Activated T-helper 2 cell treated with anti-CD3 and anti-CD28 coated beads, Interferon-gamma antibody, Interleukin-2, Interleukin-4, amounts not matched to agents 10 μg/mL and 5 μg/mL and 100 μg/mL, durations not matched to agents 14 hours and 24 hours and 36 hours (primary cell): ENCODE measurements at regions not wholly inside any gene's neighbourhood (a gene's known extent, or its start where the extent isn't known, plus 50 kb on each side); places are given as distances from the start of the nearest gene placed in this dataset.
"Not testable (repeated sequence)": the region's sequence is repeated elsewhere in the genome, so short reads cannot be mapped to it uniquely, and the experiment has no call there.

Experiments used
- DNase-seq: peaks from one replicate; pipeline ENCODE4 v3.0.0; 2021; ENCODE audit warnings: low spot score
- H3K27ac Mint-ChIP-seq: one replicate; pipeline ENCODE4 v1.8.0; 2021; ENCODE audit warnings: mixed read lengths
- H3K27me3 Mint-ChIP-seq: one replicate; pipeline ENCODE4 v1.8.0; 2021; ENCODE audit warnings: low read depth, mixed read lengths
- H3K36me3 Mint-ChIP-seq: one replicate; pipeline ENCODE4 v1.8.0; 2021; ENCODE audit warnings: low read depth, mixed read lengths
- H3K4me1 Mint-ChIP-seq: one replicate; pipeline ENCODE4 v1.8.0; 2021; ENCODE audit warnings: low read depth, mixed read lengths
- H3K4me3 Mint-ChIP-seq: one replicate; pipeline ENCODE4 v1.8.0; 2021; ENCODE audit warnings: low read depth, mild to moderate bottlenecking, moderate library complexity, mixed read lengths
- H3K9me3 Mint-ChIP-seq: one replicate; pipeline ENCODE4 v1.8.0; 2021; ENCODE audit warnings: mixed read lengths
- intact Hi-C: fragments of 100-400 bp; cut with micrococcal nuclease; formaldehyde crosslinking; loops from one replicate; pipeline ENCODE4 v1.15.1; 2023

- no peaks in the 10 kb centered on the region for H3K36me3 Mint-ChIP-seq
These were observed 94.9 kb downstream of the NAV1 start for GRCh38 chr1:201633811-201634210.

DNA sequence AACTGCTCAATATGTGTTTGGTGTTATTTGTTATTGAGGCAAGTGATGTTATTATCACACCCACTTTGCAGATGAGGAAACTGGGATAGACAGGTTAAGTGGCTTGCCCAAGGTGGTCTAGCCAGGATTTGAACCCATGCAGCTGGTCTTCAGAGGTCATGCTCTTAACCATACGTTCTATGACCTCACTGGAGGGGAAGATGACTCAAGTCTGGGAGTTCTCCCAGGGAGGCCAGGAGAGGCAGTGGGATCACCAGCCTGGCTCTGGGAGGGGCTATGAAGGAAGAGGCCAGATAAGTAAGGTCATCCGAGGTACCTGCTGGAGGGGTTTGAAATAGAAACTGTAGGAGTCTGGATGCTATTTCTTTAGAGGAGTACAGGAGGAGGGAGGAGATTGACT is 95.3 kb downstream of the NAV1 start:
- H3K4me3 Mint-ChIP-seq = no peak overlapping the region
- no peak for DNase-seq
- H3K27ac Mint-ChIP-seq = no peak overlapping the region
- no peaks in the 10 kb centered on the region for H3K36me3 Mint-ChIP-seq
- peaks cover 2% of the 10 kb centered on the region for H3K27me3 Mint-ChIP-seq
- intact Hi-C loops = no loop called here
- no peaks in the 10 kb centered on the region for H3K4me1 Mint-ChIP-seq
- no peaks in the 10 kb centered on the region for H3K9me3 Mint-ChIP-seq

More at GRCh38 chr1:201633811-201634210, 94.9 kb downstream of the NAV1 start:
- DNase-seq = no peak
- no peak overlapping the region for H3K4me3 Mint-ChIP-seq
- no peaks in the 10 kb centered on the region for H3K4me1 Mint-ChIP-seq
- H3K27me3 Mint-ChIP-seq = peaks cover 2% of the 10 kb centered on the region
- intact Hi-C loops = no loop called here
- no peaks in the 10 kb centered on the region for H3K9me3 Mint-ChIP-seq
- H3K27ac Mint-ChIP-seq = no peak overlapping the region

DNA sequence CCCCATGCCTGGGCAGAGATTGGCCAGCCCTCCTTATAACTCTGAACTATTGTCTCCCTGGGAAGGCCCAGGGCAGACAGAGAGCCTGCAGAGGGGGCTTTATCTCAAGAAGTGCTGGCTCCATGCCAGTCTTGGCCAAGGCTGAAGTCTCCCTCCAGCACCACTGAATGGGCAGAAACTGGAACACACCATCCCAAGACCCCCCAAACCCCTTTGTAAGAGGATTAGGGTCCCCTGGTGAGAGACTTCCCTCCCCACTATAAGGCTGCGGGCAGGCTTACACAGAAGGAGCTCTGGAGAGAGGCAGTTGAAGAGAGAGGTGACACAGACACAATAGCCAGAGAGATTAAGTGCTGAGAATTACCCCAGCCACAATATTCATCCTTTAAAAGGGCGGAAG is 97.2 kb downstream of the NAV1 start:
- Mint-ChIP-seq H3K27me3 (peaks cover 2% of the 10 kb centered on the region), H3K4me3 (no peak overlapping the region), H3K9me3 (no peaks in the 10 kb centered on the region), H3K27ac (no peak overlapping the region), H3K4me1 (no peaks in the 10 kb centered on the region), H3K36me3 (no peaks in the 10 kb centered on the region)
- intact Hi-C loops = no loop called here
- DNase-seq = no peak

- Mint-ChIP-seq H3K4me3 (no peak overlapping the region), H3K4me1 (no peaks in the 10 kb centered on the region), H3K36me3 (no peaks in the 10 kb centered on the region), H3K27me3 (peaks cover 2% of the 10 kb centered on the region), H3K27ac (no peak overlapping the region), H3K9me3 (no peaks in the 10 kb centered on the region)
- no peak for DNase-seq
- intact Hi-C loops = no loop called here
These were observed 97.6 kb downstream of the NAV1 start for GRCh38 chr1:201636510-201636971.

DNA sequence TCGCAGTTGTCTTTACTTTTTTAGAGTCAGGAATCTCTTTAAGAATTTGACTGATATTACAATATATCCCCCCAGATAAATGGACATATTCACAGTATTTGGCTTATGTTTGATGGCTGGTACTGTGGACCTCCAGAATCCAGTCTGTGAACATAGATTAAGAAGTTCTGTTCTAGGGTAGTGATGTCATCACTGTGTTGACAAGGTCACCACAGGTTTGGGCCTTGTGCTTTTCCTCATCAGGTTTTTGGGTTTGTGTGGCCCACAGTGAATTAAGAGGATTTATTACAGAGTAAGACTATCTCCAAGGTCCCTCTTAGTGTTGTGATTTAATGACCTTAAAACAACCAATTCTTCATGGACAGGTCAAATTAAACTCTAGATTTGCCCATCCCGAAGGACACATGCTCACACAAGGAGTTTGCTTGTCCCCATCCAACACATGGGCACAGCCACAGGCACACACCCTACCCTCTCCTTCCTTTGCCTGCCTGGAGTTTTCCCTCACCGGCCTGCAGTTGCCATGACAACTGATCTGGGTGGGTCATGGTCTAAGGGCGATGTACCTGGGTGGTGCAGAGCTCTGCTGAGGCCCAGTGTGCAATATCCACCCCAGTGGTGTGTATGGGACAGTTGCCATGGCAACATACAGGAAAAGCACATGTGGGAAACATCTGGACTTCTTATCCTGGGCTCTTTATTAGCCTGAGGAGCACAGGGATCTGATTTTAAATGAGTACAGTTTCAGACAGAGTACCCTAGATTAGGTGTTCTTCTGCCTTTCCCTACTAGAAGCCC is 98.6 kb downstream of the NAV1 start:
- no peaks in the 10 kb centered on the region for H3K4me1 Mint-ChIP-seq
- H3K27ac Mint-ChIP-seq = no peak overlapping the region
- DNase-seq = no peak
- H3K27me3 Mint-ChIP-seq = peaks cover 2% of the 10 kb centered on the region
- intact Hi-C loops = no loop called here
- no peaks in the 10 kb centered on the region for H3K36me3 Mint-ChIP-seq
- H3K9me3 Mint-ChIP-seq = no peaks in the 10 kb centered on the region
- H3K4me3 Mint-ChIP-seq = no peak overlapping the region

- intact Hi-C loops = no loop called here
- H3K27me3 Mint-ChIP-seq = peaks cover 1% of the 10 kb centered on the region
- H3K27ac Mint-ChIP-seq = no peak overlapping the region
These were observed 100.5 kb downstream of the NAV1 start for GRCh38 chr1:201639391-201639790.

GRCh38 chr1:201639826-201640225 is 100.9 kb downstream of the NAV1 start:
- no peaks in the 10 kb centered on the region for H3K36me3 Mint-ChIP-seq
- no peak overlapping the region for H3K27ac Mint-ChIP-seq
- DNase-seq = no peak
- H3K27me3 Mint-ChIP-seq = peaks cover 1% of the 10 kb centered on the region
- no peaks in the 10 kb centered on the region for H3K9me3 Mint-ChIP-seq
- H3K4me3 Mint-ChIP-seq = no peak overlapping the region
- intact Hi-C loops = no loop called here
- no peaks in the 10 kb centered on the region for H3K4me1 Mint-ChIP-seq

More at GRCh38 chr1:201639391-201639790, 100.5 kb downstream of the NAV1 start:
- DNase-seq = no peak
- Mint-ChIP-seq H3K36me3 (no peaks in the 10 kb centered on the region), H3K9me3 (no peaks in the 10 kb centered on the region), H3K4me3 (no peak overlapping the region), H3K4me1 (no peaks in the 10 kb centered on the region)

DNA sequence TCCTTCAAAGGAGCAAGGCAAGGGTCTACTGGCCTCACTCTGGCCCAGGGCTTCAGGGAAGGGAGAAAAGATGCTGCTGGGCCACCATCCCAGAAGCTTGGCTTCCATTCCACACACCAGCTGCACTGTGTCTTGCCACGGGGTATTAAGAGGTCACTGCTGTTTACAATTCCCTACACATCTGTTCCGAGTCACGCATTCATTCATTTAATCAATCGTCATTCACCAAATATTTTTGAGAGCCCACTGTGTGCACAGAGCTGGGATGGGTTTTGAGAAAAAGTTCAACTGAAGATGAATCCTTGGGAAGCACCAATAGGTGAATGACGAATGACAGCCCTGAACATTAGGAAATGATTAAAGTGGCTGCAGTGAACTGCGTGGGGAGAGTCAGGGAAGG is 101.7 kb downstream of the NAV1 start:
- no peaks in the 10 kb centered on the region for H3K4me1 Mint-ChIP-seq
- no peak for DNase-seq
- no peak overlapping the region for H3K27ac Mint-ChIP-seq
- H3K9me3 Mint-ChIP-seq = no peaks in the 10 kb centered on the region
- H3K4me3 Mint-ChIP-seq = no peak overlapping the region
- no peaks in the 10 kb centered on the region for H3K36me3 Mint-ChIP-seq
- intact Hi-C loops = no loop called here
- H3K27me3 Mint-ChIP-seq = peaks cover 3% of the 10 kb centered on the region

DNA sequence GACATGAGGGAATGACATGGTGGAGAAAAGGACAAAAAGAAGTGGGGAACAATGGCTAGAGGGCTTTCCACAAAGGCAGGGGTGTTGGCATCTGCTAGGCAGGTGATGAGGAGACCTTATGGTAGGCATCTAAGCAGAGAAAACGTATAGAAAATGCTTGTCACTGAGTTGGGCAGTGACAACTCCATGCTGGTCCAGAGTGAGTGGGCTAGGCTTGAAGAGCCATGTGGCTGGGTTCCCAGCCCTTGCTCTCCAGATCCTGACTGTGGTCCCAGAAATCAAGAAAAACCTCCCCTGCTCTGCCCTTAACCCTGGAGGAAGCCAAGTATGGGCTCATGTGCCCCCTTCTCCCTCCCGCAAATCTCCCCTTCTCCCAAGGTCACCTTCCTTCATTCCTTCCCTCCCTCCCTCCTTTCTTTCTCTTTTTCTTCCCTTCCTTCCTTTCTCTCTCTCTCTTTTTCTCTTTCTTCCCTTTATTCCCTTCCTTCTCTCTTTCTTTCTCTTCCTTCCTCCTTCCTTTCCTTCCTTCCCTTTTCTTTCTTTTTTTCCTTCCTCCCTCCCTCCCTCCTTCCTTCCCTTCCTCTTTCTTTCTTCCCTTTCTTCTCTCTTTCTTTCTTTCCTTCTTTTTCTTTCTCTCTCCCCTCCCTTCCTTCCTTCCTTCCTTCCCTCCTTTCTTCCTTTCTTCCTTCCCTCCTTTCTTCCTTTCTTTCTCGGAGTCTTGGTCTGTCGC is 102.8 kb downstream of the NAV1 start:
- no peak overlapping the region for H3K27ac Mint-ChIP-seq
- no peaks in the 10 kb centered on the region for H3K36me3 Mint-ChIP-seq
- no peaks in the 10 kb centered on the region for H3K4me1 Mint-ChIP-seq
- DNase-seq = no peak
- intact Hi-C loops = no loop called here
- H3K4me3 Mint-ChIP-seq = no peak overlapping the region
- H3K27me3 Mint-ChIP-seq = peaks cover 13% of the 10 kb centered on the region
- no peaks in the 10 kb centered on the region for H3K9me3 Mint-ChIP-seq

GRCh38 chr1:201643835-201644104 is 104.8 kb downstream of the NAV1 start:
- Mint-ChIP-seq H3K36me3 (no peaks in the 10 kb centered on the region), H3K9me3 (no peaks in the 10 kb centered on the region), H3K4me3 (no peak overlapping the region), H3K27ac (no peak overlapping the region), H3K27me3 (peaks cover 24% of the 10 kb centered on the region), H3K4me1 (no peaks in the 10 kb centered on the region)
- no peak for DNase-seq
- intact Hi-C loops = no loop called here

DNA sequence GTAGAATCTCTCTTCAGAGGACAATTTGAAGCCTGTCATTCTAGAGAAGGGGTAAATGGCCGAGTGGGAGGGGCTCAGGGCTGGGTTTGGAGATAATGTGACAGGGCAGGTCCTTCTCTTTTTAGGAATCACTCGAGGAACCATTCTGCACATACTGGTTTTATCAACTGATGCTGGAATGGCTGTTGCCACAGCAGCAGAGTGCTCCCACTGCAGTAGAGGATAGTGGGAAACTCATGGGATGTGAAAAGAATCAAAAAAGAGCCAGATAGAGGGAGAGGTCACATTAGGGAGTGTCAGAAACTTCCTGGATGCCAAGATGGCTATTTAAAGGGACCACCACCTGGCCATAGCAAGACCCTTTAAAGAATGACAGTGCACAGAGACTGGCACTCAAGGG is 105.3 kb downstream of the NAV1 start:
- Mint-ChIP-seq H3K4me3 (no peak overlapping the region), H3K36me3 (no peaks in the 10 kb centered on the region), H3K9me3 (no peaks in the 10 kb centered on the region), H3K27ac (no peak overlapping the region), H3K27me3 (peaks cover 26% of the 10 kb centered on the region), H3K4me1 (no peaks in the 10 kb centered on the region)
- DNase-seq = no peak
- intact Hi-C loops = no loop called here

DNA sequence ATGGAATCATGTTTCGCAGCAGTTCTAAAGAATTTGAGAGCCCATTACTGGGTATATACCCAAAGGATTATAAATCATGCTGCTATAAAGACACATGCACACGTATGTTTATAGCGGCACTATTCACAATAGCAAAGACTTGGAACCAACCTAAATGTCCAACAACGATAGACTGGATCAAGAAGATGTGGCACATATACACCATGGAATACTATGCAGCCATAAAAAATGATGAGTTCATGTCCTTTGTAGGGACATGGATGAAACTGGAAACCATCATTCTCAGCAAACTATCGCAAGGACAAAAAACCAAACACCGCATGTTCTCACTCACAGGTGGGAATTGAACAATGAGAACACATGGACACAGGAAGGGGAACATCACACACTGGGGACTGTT is 106.1 kb downstream of the NAV1 start:
- H3K4me3 Mint-ChIP-seq, DNase-seq, H3K4me1 Mint-ChIP-seq, H3K9me3 Mint-ChIP-seq, H3K27ac Mint-ChIP-seq, intact Hi-C loops, H3K36me3 Mint-ChIP-seq: not testable (repeated sequence)
- peaks cover 31% of the 10 kb centered on the region for H3K27me3 Mint-ChIP-seq

- no peak overlapping the region for H3K4me3 Mint-ChIP-seq
- H3K36me3 Mint-ChIP-seq = no peaks in the 10 kb centered on the region
- H3K9me3 Mint-ChIP-seq = no peaks in the 10 kb centered on the region
- no peaks in the 10 kb centered on the region for H3K4me1 Mint-ChIP-seq
- no peak overlapping the region for H3K27ac Mint-ChIP-seq
- DNase-seq = no peak
- intact Hi-C loops = no loop called here
- peaks cover 36% of the 10 kb centered on the region for H3K27me3 Mint-ChIP-seq
These were observed 107.0 kb downstream of the NAV1 start for GRCh38 chr1:201645956-201646355.
